C4-2B (cell line): ENCODE measurements at regions not wholly inside any gene's neighbourhood (a gene's known extent, or its start where the extent isn't known, plus 50 kb on each side); places are given as distances from the start of the nearest gene placed in this dataset.

Source experiments
- CTCF ChIP-seq: fragments of 450-650 bp; conservative IDR thresholded peaks from 2 replicates; pipeline ENCODE4 v1.5.1; 2017; ENCODE audit warnings: mild to moderate bottlenecking
- ZFX ChIP-seq: fragments of 450-650 bp; IDR thresholded peaks from 2 replicates; pipeline ENCODE4 v1.6.1; 2017

- TF ChIP-seq CTCF, result no peak
- no peak for TF ChIP-seq ZFX
Observed at GRCh38 chr2:48207851-48208250, 106.6 kb upstream of the FOXN2 start.
